WI38 (cell line): ENCODE measurements at regions not wholly inside any gene's neighbourhood (a gene's known extent, or its start where the extent isn't known, plus 50 kb on each side); places are given as distances from the start of the nearest gene placed in this dataset.
"Not testable (repeated sequence)": the region's sequence is repeated elsewhere in the genome, so short reads cannot be mapped to it uniquely, and the experiment has no call there.

ENCODE experiments used
- H3K4me3 ChIP-seq: 2 replicates; pipeline ENCODE4 v1.5.1; 2011; ENCODE audit warnings: low read depth, mild to moderate bottlenecking, control low read depth, low read length
- CTCF ChIP-seq: IDR thresholded peaks from 2 replicates; pipeline ENCODE4 v1.5.1; 2012; ENCODE audit warnings: low read depth, mild to moderate bottlenecking, control low read depth, low read length

GRCh38 chr6:128580224-128581110 lies 60.1 kb upstream of the PTPRK start:
- TF ChIP-seq CTCF: no peak

GRCh38 chr6:128575254-128575653 lies 54.9 kb upstream of the PTPRK start:
- H3K4me3 ChIP-seq: not testable (repeated sequence)

More at GRCh38 chr6:128580224-128581110, 60.1 kb upstream of the PTPRK start:
- no peak overlapping the region for H3K4me3 ChIP-seq

- no peak for TF ChIP-seq CTCF
- H3K4me3 ChIP-seq: no peak overlapping the region
Observed at GRCh38 chr6:128574402-128574801, 54.0 kb upstream of the PTPRK start.

- no peak overlapping the region for H3K4me3 ChIP-seq
- no peak for TF ChIP-seq CTCF
Observed at GRCh38 chr6:128573036-128573435, 52.6 kb upstream of the PTPRK start.

- no peak for TF ChIP-seq CTCF
- no peak overlapping the region for H3K4me3 ChIP-seq
Observed at GRCh38 chr6:128572294-128572693, 51.9 kb upstream of the PTPRK start.

- TF ChIP-seq CTCF: no peak
- H3K4me3 ChIP-seq: no peak overlapping the region
Observed at GRCh38 chr6:128570680-128571063, 50.3 kb upstream of the PTPRK start.

GRCh38 chr6:128569732-128570679 lies 49.6 kb upstream of the PTPRK start:
- TF ChIP-seq CTCF: no peak
- H3K4me3 ChIP-seq: no peak overlapping the region
